GM18502 (cell line): ENCODE measurements at regions not wholly inside any gene's neighbourhood (a gene's known extent, or its start where the extent isn't known, plus 50 kb on each side); places are given as distances from the start of the nearest gene placed in this dataset.

Experiments
- ATAC-seq: cut with Tn5 transposase; IDR thresholded peaks from one replicate; pipeline ENCODE4 v1.9.1; 2021; ENCODE audit warnings: mild to moderate bottlenecking; ENCODE audit not compliant: unreplicated experiment, poor library complexity

DNA sequence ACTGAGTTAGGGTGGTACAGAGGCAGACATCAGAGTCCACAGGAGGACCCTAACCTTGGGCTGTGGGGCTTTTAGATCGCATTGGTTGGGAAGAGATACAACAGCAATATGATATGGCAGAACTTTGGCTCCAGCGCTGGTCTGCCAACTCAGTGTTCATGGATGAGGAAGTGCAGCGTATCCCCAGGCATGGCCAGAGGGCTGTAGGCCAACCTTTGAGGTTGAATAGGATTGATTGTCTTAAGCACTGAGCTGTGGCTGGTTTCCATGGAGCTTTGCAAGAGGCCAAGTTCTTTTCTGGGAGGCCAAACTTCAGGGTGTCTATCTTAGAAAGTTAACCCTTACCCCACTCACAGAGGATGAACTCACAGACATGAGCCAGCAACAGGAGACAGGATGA, 144.1 kb upstream of the TMTC4 start:
- ATAC-seq, result no peak

DNA sequence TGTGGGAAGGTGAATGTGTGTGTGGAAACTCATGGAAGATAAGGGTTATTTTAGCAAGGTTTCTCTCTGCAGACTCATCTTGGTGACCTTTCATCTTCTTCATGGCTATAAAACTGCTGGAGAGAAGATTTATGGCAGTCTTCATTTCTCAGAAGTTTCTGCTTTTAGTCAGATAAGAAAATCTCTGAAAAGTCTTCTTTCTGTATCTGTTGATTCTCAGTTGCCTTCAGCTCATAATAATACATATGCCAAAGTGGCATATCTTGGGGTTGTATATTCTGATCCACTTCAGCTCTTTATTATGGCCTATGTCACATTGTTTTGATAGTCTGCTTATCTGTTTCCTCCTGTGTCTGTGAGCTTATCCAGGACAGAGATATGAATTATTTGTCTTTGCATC, 143.3 kb upstream of the TMTC4 start:
- ATAC-seq, result no peak

DNA sequence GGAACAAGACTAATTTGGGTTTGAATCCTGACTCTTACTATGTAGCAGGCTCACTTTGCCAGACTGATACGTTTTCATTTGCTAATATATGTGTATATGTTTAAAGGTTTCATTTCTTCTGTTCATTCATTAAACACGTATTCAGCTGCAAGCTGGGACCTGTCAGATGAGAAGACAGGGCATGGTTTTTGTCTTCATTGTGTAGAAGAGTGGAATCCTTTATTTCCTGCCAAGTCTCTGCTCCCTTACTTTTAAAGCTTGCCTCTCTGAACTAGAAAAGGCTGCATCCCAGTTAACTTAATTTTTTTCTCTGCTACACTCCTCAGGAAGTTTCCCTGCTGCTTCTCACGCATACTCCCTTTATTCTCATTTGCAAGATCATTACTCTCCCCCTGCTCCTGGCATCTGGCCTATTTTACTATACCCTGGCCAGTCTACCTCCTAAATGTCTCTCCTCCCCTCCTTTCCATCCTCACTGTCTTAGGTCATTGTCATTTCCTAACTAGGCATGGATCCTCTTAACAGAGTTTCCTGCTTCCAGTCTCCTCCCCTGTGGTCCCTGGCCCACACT, 141.0 kb upstream of the TMTC4 start:
- ATAC-seq, result no peak

DNA sequence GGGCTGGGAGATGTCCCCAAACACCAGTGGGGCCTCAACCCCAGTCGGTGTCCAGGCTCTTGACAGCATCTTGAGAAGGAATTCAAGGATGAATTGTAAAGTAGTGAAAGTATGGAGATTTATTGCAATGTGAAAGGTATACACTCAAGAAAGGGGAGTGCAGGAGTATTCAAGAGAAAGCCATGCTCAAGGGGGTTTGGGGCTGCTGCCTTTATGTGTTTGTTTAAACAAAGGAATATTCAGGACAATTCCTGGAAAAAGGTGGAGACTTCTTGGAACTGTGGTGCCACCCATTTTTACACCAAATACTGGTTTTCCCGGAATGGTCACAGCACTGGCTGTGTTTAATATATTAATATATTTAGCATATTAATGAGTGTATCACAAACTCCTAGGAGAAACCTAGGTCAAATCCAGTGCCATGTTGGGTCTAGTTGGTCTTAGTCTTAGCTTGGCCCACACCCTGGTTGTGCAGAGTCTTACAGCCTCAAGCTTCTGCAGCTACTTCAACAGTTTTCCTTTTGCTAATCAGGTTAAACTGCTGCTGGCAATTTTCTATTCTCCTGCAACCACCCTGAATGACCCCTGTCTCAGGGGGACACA, 138.5 kb upstream of the TMTC4 start:
- no peak for ATAC-seq

DNA sequence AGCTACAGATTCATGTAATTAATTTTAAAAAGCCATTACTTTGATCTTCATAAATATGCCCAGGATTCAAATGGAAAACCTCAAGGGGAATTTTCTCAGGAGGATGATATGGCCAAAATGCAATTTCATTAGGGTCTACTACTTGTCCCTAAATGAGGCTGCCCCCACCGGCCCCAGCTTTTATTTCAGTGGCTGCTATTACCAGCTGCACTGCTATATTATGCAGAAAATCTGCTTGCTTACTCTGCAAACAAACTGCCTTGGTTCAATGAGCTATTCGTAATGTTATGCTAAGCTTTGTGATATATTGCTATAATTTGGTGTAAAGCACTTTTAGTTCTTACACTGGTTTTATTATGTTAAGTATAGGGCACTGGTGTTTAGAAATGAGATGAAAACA, 137.3 kb upstream of the TMTC4 start:
- no peak for ATAC-seq

DNA sequence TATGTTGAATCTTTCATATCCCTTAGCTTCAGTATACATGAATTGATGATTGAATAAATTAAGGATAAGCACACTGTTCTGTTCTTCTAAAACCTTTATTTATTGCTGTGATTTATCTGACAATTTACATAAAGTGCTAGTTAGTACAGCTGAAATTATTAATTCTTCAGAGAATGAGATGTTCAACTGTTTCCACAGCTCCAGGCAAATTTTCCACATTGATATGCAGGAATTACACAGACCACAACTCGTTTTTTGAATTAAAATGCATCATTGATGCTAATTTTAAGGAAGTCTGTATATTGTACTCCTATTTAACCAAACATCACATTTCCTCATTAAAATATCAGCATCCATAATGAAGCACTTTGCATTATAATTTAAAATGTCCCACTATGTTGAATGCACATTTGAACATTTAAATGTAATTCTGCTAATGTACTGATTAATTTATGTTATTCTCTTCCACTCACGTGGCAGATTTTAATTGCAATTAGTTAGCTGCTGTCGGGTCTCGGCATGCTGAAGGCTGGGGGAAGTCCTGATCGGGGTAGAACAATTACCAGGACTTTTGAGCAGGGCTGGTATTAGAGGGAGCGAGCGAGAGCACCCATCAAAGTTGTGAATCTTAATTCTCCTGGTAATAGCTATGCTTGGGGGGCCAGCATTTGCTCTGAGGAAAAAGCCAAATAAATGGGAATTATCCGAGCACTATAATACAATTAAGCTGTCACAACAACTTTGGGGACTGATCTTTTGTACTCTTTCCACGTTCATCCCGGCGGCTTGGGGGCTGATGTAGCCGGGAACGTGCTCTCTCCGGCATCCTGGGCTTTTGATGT, 136.7 kb upstream of the TMTC4 start:
- no peak for ATAC-seq

DNA sequence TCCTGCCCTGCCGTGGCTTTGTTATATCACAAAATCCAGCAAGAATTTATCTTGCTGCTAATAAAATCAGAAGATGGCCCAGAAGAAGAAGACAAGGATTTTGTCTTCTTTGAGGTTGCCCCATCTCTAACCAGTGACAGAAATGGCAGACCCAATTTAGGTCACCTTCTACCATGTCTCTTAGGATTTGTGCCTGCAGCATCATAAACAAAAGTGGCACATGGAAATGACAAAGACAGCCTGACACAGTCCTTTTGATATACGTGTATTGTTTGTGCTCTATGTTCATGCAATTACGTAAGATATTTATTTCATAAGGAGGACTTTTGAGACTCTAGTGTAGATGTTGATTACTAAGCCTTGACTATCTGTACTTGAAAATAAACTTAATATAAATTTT, 135.9 kb upstream of the TMTC4 start:
- no peak for ATAC-seq

DNA sequence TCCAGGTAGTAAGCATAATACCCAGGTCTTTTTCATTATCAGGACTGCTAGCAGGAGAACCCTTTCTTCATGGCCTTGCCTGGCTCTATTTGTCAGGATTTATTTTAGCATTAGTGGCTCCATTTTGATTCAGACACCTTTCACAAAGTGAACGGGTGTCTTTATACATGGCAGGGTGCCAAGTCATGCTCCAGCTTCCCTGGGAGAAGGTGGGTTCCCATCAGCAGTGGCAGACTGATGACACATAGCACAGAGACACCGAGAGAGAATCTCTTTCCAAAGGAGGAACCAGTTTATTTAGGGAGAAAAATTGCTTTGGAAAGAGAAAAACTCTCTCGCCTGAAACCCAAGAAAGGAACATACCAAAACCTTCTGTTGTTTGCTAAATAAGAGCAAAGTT, 135.3 kb upstream of the TMTC4 start:
- no peak for ATAC-seq

DNA sequence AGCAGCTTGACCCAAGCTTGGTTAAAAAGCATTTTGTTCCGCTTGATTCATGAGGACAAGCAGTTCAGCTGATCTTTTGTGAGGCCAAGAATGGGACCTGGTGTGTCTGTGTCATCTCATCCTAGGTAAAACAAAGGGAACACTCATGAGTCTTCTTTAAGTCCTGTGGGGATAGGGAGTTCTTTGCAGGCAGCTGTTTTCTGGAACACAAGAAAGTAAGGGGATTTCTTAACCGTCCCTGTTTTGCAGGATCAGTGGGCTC, 134.5 kb upstream of the TMTC4 start:
- ATAC-seq, result no peak

DNA sequence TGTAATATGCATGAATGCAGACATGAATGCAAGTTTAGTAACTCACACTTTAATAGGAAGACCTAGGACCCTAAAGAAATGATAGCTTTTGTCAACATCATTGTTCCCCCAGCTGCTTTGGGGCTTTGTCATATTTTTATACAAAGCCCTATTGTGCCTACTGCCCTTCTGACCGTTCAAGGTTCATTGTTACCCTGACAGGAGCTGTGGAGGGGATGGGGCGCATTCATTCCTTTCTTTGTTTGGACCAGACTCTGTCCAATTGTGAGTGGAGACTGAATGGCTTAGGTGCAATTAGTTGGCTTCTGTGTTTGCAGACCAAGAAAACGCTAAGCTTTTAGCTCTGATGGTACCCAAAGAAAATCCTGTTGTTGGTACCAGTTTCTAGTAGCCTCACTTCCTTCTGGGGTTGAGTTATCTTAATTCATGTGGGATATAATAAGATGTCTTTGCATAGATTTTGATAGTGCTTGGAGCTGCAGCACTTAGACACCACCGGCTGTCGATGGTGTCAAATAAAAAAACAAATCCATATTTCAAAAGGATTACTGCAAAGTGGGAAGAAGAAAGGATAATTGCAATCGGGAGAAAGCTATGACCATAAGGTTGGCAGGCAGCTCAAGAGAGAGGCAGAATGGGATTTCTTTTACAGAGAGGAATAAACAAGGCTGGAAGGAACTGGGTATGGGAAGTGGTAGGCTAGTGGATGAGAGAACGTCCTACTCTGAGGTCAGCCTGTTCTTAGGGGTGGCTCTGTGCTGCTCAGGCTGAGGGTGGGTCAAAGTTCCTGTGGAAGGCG, 133.9 kb upstream of the TMTC4 start:
- no peak for ATAC-seq

DNA sequence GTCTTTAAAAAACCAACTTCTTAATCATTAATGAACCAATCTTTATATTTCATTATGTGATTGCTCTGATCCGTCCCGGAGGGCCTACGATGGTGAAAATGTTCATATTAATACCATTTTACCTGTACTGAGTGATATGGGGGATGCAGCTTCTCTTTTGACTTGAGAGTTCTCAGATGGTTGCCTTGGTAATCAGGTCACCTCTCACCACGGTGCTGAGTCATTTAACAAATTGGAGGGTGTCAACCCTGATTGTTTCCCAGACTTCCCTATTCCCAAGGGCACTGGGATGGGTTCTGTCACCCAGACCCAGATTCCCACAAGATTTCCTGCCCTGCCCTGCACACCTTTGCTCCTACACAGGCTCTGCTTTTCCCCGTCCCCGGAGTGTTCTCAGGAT, 128.5 kb upstream of the TMTC4 start:
- ATAC-seq, result no peak

DNA sequence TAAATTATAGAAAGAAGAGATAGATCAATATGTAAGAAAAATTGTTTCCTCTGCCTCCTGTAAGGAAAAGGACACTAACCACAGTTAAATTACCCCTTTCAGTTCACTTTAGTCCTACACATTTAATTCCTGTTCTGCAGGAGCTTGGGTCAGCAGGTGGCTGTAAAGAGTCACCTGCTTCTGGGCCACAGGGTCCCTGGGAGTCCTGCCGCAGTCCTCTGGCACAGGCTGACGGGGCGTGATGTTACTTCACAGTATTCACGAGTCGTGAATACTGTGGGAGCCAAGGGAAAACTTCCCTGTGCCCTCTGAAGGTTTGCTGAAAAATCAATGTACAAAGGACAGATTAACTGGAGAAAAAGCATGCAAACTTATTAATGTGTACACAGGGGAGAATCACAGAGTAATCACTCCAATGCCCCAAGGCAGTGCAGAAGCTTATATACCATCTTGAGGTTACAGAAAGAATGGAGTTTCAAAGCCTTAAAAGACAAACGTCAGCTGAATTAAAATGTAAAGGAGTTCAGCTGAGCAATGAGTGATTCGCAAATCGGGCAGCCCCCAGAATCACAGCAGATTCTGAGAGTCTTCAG, 125.8 kb upstream of the TMTC4 start:
- no peak for ATAC-seq

DNA sequence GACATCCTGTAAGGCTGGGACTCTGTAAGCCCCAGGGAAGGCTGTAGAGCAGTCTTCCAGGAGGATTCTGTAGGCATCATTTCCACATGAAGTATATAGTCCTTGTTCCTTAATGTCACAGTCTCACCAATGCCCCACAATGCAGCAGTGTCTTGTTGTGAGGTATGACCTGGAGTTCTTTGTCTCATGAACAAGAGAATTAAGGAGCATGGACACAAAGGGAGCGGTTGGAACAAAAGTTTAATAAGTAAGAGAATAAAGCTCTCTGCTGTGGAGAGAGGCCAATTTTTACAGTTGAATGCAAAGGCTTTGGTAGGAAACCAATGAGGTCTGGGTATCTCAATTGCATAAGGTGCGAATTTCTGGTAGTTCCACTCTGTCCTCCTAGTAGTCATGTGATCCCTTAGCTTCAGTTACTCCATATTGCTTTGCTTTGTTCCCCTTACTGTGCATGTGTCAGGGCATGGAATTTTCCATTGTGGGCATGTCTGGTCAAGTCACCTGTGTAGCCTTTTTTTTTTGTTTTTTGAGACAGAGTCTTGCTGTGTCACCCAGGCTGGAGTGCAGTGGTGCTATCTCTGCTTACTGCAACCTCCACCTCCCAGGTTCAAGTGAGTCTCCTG, 124.3 kb upstream of the TMTC4 start:
- ATAC-seq, result no peak

DNA sequence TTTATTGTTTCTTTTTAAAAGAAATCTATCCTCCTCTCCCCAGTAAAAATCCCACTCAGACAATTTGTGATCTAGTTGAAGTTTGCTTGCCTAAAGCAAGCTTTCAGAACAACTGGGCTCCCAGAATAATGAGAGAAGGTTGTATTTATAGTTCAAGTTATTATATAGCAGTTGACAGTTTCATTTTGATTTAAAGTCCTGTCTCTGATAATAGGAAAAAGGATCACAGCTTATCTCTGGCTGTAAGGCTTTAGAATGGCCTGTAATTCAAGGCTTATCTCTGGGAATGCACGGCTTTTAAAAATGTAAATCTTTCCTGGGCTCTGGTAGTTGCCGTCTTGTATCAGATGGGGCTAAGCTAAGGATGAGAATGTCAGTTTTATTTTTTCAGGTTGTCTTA, 123.3 kb upstream of the TMTC4 start:
- ATAC-seq, result no peak

DNA sequence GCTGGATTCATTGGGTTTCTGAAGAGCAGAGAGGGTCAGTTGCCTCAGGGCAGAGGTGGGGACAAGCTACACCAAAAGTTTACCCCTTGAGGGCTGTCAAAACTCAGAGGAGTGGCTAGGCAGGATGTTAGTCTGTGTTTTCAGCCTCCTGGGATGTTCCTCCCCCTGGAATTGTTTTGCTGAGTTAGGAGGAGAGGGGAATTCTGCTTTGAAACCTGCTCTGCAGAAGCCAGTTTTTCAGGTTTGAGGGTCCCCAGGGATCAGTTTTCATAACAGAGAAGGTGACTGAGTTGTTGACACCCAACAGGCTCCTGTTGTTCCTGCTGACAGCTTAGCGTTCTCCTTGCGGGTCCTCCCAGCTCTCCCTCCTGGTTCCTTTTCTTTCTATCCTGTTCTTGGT, 121.9 kb upstream of the TMTC4 start:
- no peak for ATAC-seq

DNA sequence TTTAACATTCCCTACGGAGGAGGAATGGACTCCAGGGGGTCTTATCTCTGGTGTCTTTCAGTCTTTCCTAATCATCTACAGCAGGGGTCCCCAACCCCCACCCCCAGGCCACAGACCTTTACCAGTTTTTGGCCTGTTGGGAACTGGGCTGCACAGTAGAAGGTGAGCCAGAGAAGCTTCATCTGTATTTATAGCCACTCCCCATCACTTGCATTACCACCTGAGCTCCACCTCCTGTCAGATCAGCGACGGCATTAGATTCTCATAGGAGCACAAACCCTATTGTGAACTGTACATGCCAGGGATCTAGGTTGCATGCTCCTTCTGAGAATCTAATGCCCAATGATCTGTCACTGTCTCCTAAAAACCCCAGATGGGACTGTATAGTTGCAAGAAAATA, 120.0 kb upstream of the TMTC4 start:
- ATAC-seq, result no peak

DNA sequence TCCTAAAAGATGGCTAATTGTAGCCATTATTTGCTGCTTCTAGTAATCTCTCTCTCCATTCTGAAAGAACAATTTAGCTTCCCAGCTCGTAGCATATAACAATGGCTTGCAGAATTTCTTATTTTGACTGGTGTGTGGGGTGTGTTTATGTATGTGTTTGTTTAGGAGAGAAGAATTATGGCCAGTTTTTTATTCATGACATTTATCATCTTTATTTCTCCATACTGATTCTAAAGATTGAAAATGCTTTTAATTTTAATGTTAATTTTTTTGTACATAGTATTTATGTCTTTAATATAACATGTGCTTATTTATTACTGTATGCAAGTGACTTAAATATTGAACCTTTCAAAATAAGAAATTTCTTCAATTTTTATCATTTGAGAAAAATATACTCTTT, 115.8 kb upstream of the TMTC4 start:
- no peak for ATAC-seq

DNA sequence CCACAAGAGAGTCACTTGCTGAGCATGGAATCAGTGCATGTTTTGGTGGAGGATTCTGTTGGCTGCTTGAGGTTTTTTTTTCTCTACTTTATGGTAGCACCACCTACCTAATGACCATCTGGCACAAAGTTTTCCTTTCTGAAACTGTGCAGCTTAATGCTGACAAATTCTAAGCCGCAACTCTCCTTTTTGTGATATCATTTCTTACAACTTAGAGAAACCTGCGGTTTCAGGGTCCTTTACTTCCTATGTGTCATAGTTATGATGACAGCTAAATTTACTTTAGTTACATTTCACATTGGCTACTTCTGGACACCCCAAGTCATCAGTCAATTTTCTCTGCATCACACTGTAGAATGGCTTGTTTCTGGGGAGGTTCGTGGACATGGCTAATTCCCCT, 115.4 kb upstream of the TMTC4 start:
- ATAC-seq, result peak; percentile 70

DNA sequence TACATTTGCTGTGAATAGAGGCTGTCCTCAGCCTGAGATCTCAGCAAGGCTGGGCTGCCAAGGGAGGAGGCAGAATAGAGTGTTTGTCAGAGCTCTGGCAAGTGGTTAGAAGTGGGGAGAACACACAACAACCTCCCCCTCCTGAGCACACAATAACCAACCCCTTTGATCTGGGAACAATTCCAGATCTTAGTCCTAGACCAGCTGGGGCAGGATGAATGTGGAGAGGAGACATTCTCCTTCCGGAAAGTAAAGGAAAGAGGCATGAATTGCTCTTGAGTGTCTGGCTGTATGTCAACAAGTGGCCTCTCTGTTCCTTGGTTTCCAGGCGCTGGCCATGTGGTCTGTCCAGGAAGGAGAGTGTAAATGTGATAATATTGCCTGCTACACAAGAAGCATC, 114.9 kb upstream of the TMTC4 start:
- peak; percentile 12 for ATAC-seq

DNA sequence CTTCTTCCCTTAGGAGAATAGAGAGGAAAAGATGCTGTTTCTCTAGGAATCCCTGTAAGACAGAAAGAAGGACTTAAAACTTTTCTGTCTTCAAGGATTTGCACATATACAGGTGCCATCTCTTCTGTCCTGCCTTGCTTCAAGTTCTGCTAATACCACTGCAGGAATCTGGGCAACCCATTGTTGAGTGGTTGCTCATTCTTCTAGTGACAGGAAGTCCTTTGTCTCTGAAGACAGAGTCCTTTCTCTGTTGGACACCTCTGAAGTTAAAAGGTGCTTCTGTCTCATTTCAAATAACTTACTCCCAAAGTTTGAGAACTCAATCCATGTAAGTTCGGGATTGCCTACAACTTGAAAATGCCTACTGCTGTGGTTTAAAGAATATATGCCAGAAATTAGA, 114.4 kb upstream of the TMTC4 start:
- ATAC-seq, result no peak

DNA sequence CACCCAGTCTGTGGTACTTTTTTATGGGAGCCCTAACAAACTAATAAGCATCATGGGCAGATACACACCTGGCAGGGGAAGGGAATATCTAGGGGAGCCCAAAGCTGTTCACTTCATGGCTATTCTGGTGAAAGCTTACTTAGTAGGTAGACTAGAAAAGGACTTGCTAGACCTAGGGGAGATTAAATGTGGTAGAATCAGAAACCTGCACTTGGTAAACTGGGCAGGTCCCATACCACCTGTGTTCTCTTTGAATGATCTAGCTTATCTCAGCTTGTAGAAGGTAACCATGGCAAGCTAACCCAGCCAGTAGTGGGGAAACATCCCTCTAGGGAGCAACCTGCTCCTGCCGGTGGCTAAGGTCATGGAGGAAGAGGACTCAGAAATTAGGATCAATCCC, 113.9 kb upstream of the TMTC4 start:
- ATAC-seq, result no peak
